Endothelial cell of umbilical vein (primary cell): ENCODE measurements at regions not wholly inside any gene's neighbourhood (a gene's known extent, or its start where the extent isn't known, plus 50 kb on each side); places are given as distances from the start of the nearest gene placed in this dataset.

Experiments
- BruUV-seq: library from RNA; stranded (reverse); fragments of 400-500 nt; replicated peaks from 2 replicates; lab custom pipeline; 2021; lab: Mats Ljungman, UMichigan
- CTCF ChIA-PET: fragments of 300-600, 350-600 bp; sonication (Branson Sonifier 250); formaldehyde crosslinking; loops from one replicate; lab custom pipeline; 2021; ENCODE audit warnings: antibody characterized with exemption, inconsistent platforms; lab: Charles Lee
- POLR2A ChIA-PET: fragments of 300-600, 350-600 bp; sonication (Branson Sonifier 250); formaldehyde crosslinking; loops from one replicate; lab custom pipeline; 2021; ENCODE audit warnings: antibody characterized with exemption, inconsistent platforms; lab: Charles Lee
- DNase-seq: peaks from one replicate; pipeline ENCODE4 v3.0.0-alpha.2; 2011; ENCODE audit warnings: low read depth, low spot score
- FAIRE-seq: peaks from 2 replicates; lab custom pipeline; 2011; peaks lifted over from hg19 to GRCh38; lab: Jason Lieb, UNC
- H2AFZ ChIP-seq: 2 replicates; pipeline ENCODE4 v1.6.0; 2012; ENCODE audit warnings: low read depth, low read length, control low read depth, inconsistent platforms
- H3K27ac ChIP-seq: 2 replicates; pipeline ENCODE4 v1.5.1; 2011; ENCODE audit warnings: low read depth, mild to moderate bottlenecking, control low read depth, low read length, moderate library complexity; ENCODE audit not compliant: insufficient read depth
- H3K27me3 ChIP-seq, 2 experiments: 2 replicates each; pipeline versions ENCODE4 v1.6.0 to v1.6.1; 2011; ENCODE audit warnings: low read length in 2 of 2, mixed read lengths in 1 of 2; ENCODE audit not compliant: control insufficient read depth in 2 of 2, insufficient read depth in 2 of 2
- H3K36me3 ChIP-seq, 2 experiments: 2 replicates in 1 of 2; 3 replicates in 1 of 2; pipeline ENCODE4 v1.5.1; 2011; ENCODE audit warnings: low read length in 2 of 2, mild to moderate bottlenecking in 1 of 2, moderate library complexity in 1 of 2; ENCODE audit not compliant: control insufficient read depth in 2 of 2, insufficient read depth in 2 of 2; ENCODE audit errors: extremely low read depth in 1 of 2
- H3K4me1 ChIP-seq: 3 replicates; pipeline ENCODE4 v1.5.1; 2011; ENCODE audit warnings: mild to moderate bottlenecking, low read length; ENCODE audit not compliant: control insufficient read depth, insufficient read depth; ENCODE audit errors: extremely low read depth
- H3K4me2 ChIP-seq: 2 replicates; pipeline ENCODE4 v1.6.1; 2011; ENCODE audit warnings: low read length, control low read depth, mixed read lengths; ENCODE audit not compliant: insufficient read depth
- H3K4me3 ChIP-seq, 3 experiments: fragments of 200-600 bp in 1 of 3; sonication (generic), shearing (Covaris generic) in 1 of 3; replicated peaks in 1 of 3; 2 replicates each; pipeline ENCODE4 v1.5.1; 2011 to 2016; ENCODE audit warnings: control low read depth in 3 of 3, low read length in 3 of 3, mild to moderate bottlenecking in 2 of 3, inconsistent platforms in 1 of 3, low read depth in 1 of 3, moderate library complexity in 1 of 3; ENCODE audit not compliant: insufficient read depth in 1 of 3
- H3K79me2 ChIP-seq: 2 replicates; pipeline ENCODE4 v1.6.0; 2012; ENCODE audit warnings: low read length, inconsistent platforms; ENCODE audit not compliant: control insufficient read depth, insufficient read depth
- H3K9ac ChIP-seq: replicated peaks from 2 replicates; pipeline ENCODE3; 2011; ENCODE audit warnings: low read length, control low read depth; ENCODE audit not compliant: insufficient read depth; ENCODE audit errors: extremely low read depth
- H3K9me1 ChIP-seq: replicated peaks from 3 replicates; pipeline ENCODE4 v1.6.0; 2011; ENCODE audit warnings: mild to moderate bottlenecking, low read length; ENCODE audit not compliant: control insufficient read depth, insufficient read depth; ENCODE audit errors: extremely low read depth
- H3K9me3 ChIP-seq: replicated peaks from 2 replicates; pipeline ENCODE4 v1.5.1; 2012; ENCODE audit warnings: low read length, inconsistent platforms; ENCODE audit not compliant: control insufficient read depth, insufficient read depth
- H4K20me1 ChIP-seq: replicated peaks from 2 replicates; pipeline ENCODE3; 2011; ENCODE audit warnings: mild to moderate bottlenecking, low read length; ENCODE audit not compliant: control insufficient read depth, insufficient read depth; ENCODE audit errors: extremely low read depth
- EZH2 ChIP-seq: IDR thresholded peaks from 2 replicates; pipeline ENCODE4 v1.6.1; 2012; ENCODE audit warnings: borderline replicate concordance, low read depth, mild to moderate bottlenecking, moderate library complexity, low read length, inconsistent platforms; ENCODE audit not compliant: severe bottlenecking
- FOS ChIP-seq: IDR thresholded peaks from 2 replicates; pipeline ENCODE4 v1.6.1; 2011; ENCODE audit warnings: mild to moderate bottlenecking, low read length, moderate library complexity, borderline replicate concordance; ENCODE audit not compliant: insufficient read depth
- GATA2 ChIP-seq: IDR thresholded peaks from 2 replicates; pipeline ENCODE4 v1.7.0; 2011; ENCODE audit warnings: low read depth, mild to moderate bottlenecking, moderate library complexity, mixed read lengths, low read length; ENCODE audit not compliant: insufficient read length, insufficient read depth
- JUN ChIP-seq: IDR thresholded peaks from 2 replicates; pipeline ENCODE4 v1.6.1; 2011; ENCODE audit warnings: borderline replicate concordance, low read depth; ENCODE audit not compliant: insufficient read length, insufficient read depth
- MAX ChIP-seq: IDR thresholded peaks from 2 replicates; pipeline ENCODE4 v1.6.1; 2011; ENCODE audit not compliant: insufficient read depth, insufficient read length
- MYC ChIP-seq: IDR thresholded peaks from one replicate; pipeline ENCODE4 v1.6.1; 2011; ENCODE audit warnings: mild to moderate bottlenecking, low read depth, low read length
- POLR2A ChIP-seq: IDR thresholded peaks from 2 replicates; pipeline ENCODE4 v1.6.1; 2012; ENCODE audit warnings: low read depth, mild to moderate bottlenecking, control low read depth, low read length
- POLR2AphosphoS5 ChIP-seq: IDR thresholded peaks from 2 replicates; pipeline ENCODE4 v1.6.1; 2012; ENCODE audit warnings: low read depth, mild to moderate bottlenecking, control low read depth, low read length, moderate library complexity; ENCODE audit not compliant: insufficient read depth
- dilution Hi-C: fragments of 300-500 bp; cut with MboI; formaldehyde crosslinking; loops from one replicate; pipeline ENCODE4 v1.15.0; 2019; ENCODE audit warnings: low sequenced_read_pairs; ENCODE audit not compliant: extremely low pct_ligation_motif_present
- intact Hi-C: fragments of 100-400 bp; cut with micrococcal nuclease; formaldehyde crosslinking; loops from one replicate; pipeline ENCODE4 v1.10.0; 2022
- TF ChIP-seq, protein P1 (sequence below), 2 donors: IDR thresholded peaks; 1 replicate in 1 of 2; 2 replicates in 1 of 2; pipeline ENCODE4 v1.5.1; 2011; ENCODE audit warnings: low read length in 2 of 2, mild to moderate bottlenecking in 2 of 2, moderate library complexity in 2 of 2, control low read depth in 1 of 2, inconsistent platforms in 1 of 2, low read depth in 1 of 2; ENCODE audit not compliant: insufficient read depth in 1 of 2; ENCODE audit errors: extremely low read depth in 1 of 2

- TF ChIP-seq POLR2AphosphoS5 (no peak), FOS (no peak), GATA2 (no peak), POLR2A (no peak), EZH2 (no peak), MAX (no peak), JUN (no peak), MYC (no peak)
- TF ChIP-seq, protein P1, sequence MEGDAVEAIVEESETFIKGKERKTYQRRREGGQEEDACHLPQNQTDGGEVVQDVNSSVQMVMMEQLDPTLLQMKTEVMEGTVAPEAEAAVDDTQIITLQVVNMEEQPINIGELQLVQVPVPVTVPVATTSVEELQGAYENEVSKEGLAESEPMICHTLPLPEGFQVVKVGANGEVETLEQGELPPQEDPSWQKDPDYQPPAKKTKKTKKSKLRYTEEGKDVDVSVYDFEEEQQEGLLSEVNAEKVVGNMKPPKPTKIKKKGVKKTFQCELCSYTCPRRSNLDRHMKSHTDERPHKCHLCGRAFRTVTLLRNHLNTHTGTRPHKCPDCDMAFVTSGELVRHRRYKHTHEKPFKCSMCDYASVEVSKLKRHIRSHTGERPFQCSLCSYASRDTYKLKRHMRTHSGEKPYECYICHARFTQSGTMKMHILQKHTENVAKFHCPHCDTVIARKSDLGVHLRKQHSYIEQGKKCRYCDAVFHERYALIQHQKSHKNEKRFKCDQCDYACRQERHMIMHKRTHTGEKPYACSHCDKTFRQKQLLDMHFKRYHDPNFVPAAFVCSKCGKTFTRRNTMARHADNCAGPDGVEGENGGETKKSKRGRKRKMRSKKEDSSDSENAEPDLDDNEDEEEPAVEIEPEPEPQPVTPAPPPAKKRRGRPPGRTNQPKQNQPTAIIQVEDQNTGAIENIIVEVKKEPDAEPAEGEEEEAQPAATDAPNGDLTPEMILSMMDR (IDR thresholded peaks at IDR 0.05; ENCODE audit: extremely low read depth in 1 of 2, insufficient read depth in 1 of 2, low read depth in 1 of 2, low read length in 2 of 2): no peak
- FAIRE-seq (no peak), DNase-seq (no peak)
- ChIA-PET CTCF (no interaction called here), POLR2A (no interaction called here)
- dilution Hi-C loops: no loop called here
- no peaks in the 10 kb centered on the region for H3K9me3 ChIP-seq
- no peaks in the 10 kb centered on the region for H3K9me1 ChIP-seq
- intact Hi-C loops: no loop called here
- H2AFZ ChIP-seq: no peak overlapping the region
- no peak overlapping the region for H3K9ac ChIP-seq
- H3K36me3 ChIP-seq: no peaks in the 10 kb centered on the region
- H3K4me3 ChIP-seq: no peak overlapping the region
- H3K27ac ChIP-seq: no peak overlapping the region
- H3K4me1 ChIP-seq: no peaks in the 10 kb centered on the region
- BruUV-seq: no TSS peak
- no peaks in the 10 kb centered on the region for H4K20me1 ChIP-seq
- no peak overlapping the region for H3K4me2 ChIP-seq
- no peaks in the 10 kb centered on the region for H3K27me3 ChIP-seq
- no peaks in the 10 kb centered on the region for H3K79me2 ChIP-seq
Measured at GRCh38 chr22:47232753-47233152, 470.3 kb downstream of the TBC1D22A start.
